ENCODE measurements at regions not wholly inside any gene's neighbourhood (a gene's known extent, or its start where the extent isn't known, plus 50 kb on each side); places are given as distances from the start of the nearest gene placed in this dataset.

GRCh38 chr16:6558126-6558525 lies 774.5 kb upstream of the RBFOX1 start:
- FAIRE-seq = no peak
- TF ChIP-seq CTCF (IDR thresholded peaks at IDR 0.05; ENCODE audit: insufficient read depth, missing control alignments) = no peak
- no peak for DNase-seq (ENCODE audit: insufficient read length, low spot score)

- FAIRE-seq (no peak), DNase-seq (ENCODE audit: insufficient read length, low spot score) (no peak)
- TF ChIP-seq CTCF (IDR thresholded peaks at IDR 0.05; ENCODE audit: insufficient read depth, missing control alignments) = no peak
Measured at GRCh38 chr16:6557353-6558023, 775.2 kb upstream of the RBFOX1 start.

GRCh38 chr16:6549415-6549814 lies 783.2 kb upstream of the RBFOX1 start:
- DNase-seq (ENCODE audit: insufficient read length, low spot score) = no peak
- no peak for TF ChIP-seq CTCF (IDR thresholded peaks at IDR 0.05; ENCODE audit: insufficient read depth, missing control alignments)
- no peak for FAIRE-seq

GRCh38 chr16:6548507-6548906 lies 784.1 kb upstream of the RBFOX1 start:
- TF ChIP-seq CTCF (IDR thresholded peaks at IDR 0.05; ENCODE audit: insufficient read depth, missing control alignments) = no peak
- no peak for DNase-seq (ENCODE audit: insufficient read length, low spot score)
- no peak for FAIRE-seq

- DNase-seq (ENCODE audit: insufficient read length, low spot score) (no peak), FAIRE-seq (no peak)
- no peak for TF ChIP-seq CTCF (IDR thresholded peaks at IDR 0.05; ENCODE audit: insufficient read depth, missing control alignments)
Measured at GRCh38 chr16:6547131-6547530, 785.5 kb upstream of the RBFOX1 start.

- FAIRE-seq (no peak), DNase-seq (ENCODE audit: insufficient read length, low spot score) (no peak)
- TF ChIP-seq CTCF (IDR thresholded peaks at IDR 0.05; ENCODE audit: insufficient read depth, missing control alignments) = no peak
Measured at GRCh38 chr16:6545329-6545728, 787.3 kb upstream of the RBFOX1 start.

GRCh38 chr16:6541267-6541666 lies 791.4 kb upstream of the RBFOX1 start:
- no peak for DNase-seq (ENCODE audit: insufficient read length, low spot score)
- no peak for FAIRE-seq
- TF ChIP-seq CTCF (IDR thresholded peaks at IDR 0.05; ENCODE audit: insufficient read depth, missing control alignments) = no peak
